GM23248 (cell line): ENCODE measurements at regions not wholly inside any gene's neighbourhood (a gene's known extent, or its start where the extent isn't known, plus 50 kb on each side); places are given as distances from the start of the nearest gene placed in this dataset.

ENCODE experiments used
- DNase-seq: peaks from one replicate; pipeline ENCODE4 v3.0.0-alpha.2; 2015
- H2AFZ ChIP-seq: fragments of 200-600 bp; sonication (generic); 2 replicates; pipeline ENCODE4 v1.6.1; 2016; ENCODE audit warnings: antibody characterized with exemption
- H3F3A ChIP-seq: fragments of 200-600 bp; sonication (generic); 2 replicates; pipeline ENCODE4 v1.6.1; 2016; ENCODE audit warnings: mild to moderate bottlenecking, antibody characterized with exemption, mixed run types; ENCODE audit not compliant: insufficient read depth
- H3K27ac ChIP-seq: fragments of 200-600 bp; sonication (generic); 2 replicates; pipeline ENCODE4 v1.5.1; 2016; ENCODE audit warnings: mild to moderate bottlenecking
- H3K27me3 ChIP-seq: fragments of 200-600 bp; sonication (generic); replicated peaks from 2 replicates; pipeline ENCODE4 v1.6.1; 2016; ENCODE audit warnings: mild to moderate bottlenecking; ENCODE audit not compliant: insufficient read depth
- H3K36me3 ChIP-seq: fragments of 200-600 bp; sonication (generic); 2 replicates; pipeline ENCODE4 v1.6.1; 2016; ENCODE audit warnings: low read depth, mild to moderate bottlenecking
- H3K4me1 ChIP-seq: fragments of 200-600 bp; sonication (generic); 2 replicates; pipeline ENCODE4 v1.6.1; 2016; ENCODE audit warnings: mild to moderate bottlenecking; ENCODE audit not compliant: insufficient read depth
- H3K4me2 ChIP-seq: fragments of 200-600 bp; sonication (generic); one replicate; pipeline ENCODE4 v1.6.1; 2016; ENCODE audit warnings: mild to moderate bottlenecking; ENCODE audit not compliant: unreplicated experiment
- H3K4me3 ChIP-seq: fragments of 200-600 bp; sonication (generic); 2 replicates; pipeline ENCODE4 v1.5.1; 2016; ENCODE audit warnings: mild to moderate bottlenecking
- H3K79me2 ChIP-seq: fragments of 200-600 bp; sonication (generic); 2 replicates; pipeline ENCODE4 v1.6.1; 2016; ENCODE audit warnings: mild to moderate bottlenecking; ENCODE audit not compliant: insufficient read depth
- H3K9ac ChIP-seq: fragments of 200-600 bp; sonication (generic); 2 replicates; pipeline ENCODE4 v1.6.1; 2016; ENCODE audit warnings: mild to moderate bottlenecking
- H3K9me2 ChIP-seq: fragments of 200-600 bp; sonication (generic); 2 replicates; pipeline ENCODE4 v1.6.1; 2016; ENCODE audit warnings: mixed run types, mild to moderate bottlenecking, moderate library complexity; ENCODE audit not compliant: insufficient read depth
- H3K9me3 ChIP-seq: fragments of 200-600 bp; sonication (generic); one replicate; pipeline ENCODE4 v1.6.1; 2017; ENCODE audit warnings: low read depth
- H4K20me1 ChIP-seq: fragments of 200-600 bp; sonication (generic); 2 replicates; pipeline ENCODE4 v1.6.0; 2016; ENCODE audit not compliant: insufficient read depth
- EZH2 ChIP-seq: fragments of 200-600 bp; sonication (generic); IDR thresholded peaks from 2 replicates; pipeline ENCODE4 v1.6.1; 2018; ENCODE audit warnings: antibody characterized with exemption, mild to moderate bottlenecking; ENCODE audit not compliant: insufficient read depth, poor library complexity, severe bottlenecking
- EZH2phosphoT487 ChIP-seq: fragments of 200-600 bp; sonication (generic); IDR thresholded peaks from 2 replicates; pipeline ENCODE4 v1.6.1; 2018; ENCODE audit warnings: antibody characterized with exemption, moderate library complexity, mild to moderate bottlenecking, low read depth; ENCODE audit not compliant: insufficient read depth
- WGBS, 2 experiments: methylation state at CpG; one replicate each; pipeline ENCODE4 v1.1.6; 2015 to 2017; ENCODE audit warnings: low lambda C conversion rate in 2 of 2, low coverage in 1 of 2; ENCODE audit errors: missing lambda C conversion rate in 2 of 2; 5-methylcytosine and 5-hydroxymethylcytosine counted together
- in situ Hi-C: fragments of 300-500 bp; cut with MboI; formaldehyde crosslinking; loops from 2 replicates; pipeline ENCODE4 v1.15.0; 2020

DNA sequence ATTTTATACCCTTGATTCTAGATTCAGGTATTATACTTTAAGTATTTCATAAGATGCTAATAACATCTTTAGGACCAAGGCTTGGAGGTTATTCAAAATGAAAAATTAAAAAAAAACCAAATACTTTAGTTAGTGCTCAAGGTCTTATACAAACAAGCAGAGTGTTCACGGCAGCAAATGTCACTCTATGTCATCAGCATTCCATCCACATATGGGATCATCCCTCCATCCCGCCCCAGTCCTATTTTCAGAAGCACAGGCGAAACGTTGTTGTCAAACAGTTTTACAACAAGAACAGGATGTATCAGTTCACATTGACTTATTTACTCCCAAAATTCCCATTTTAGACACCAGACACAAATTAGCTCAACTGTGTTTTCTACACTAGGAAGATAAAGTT lies 83.7 kb downstream of the DSEL start:
- Histone ChIP-seq H3F3A (peaks cover 20% of the 10 kb centered on the region), H2AFZ (0 out of 2 replicates have a peak overlapping the region, but pooled peaks have one; percentile 14), H3K4me1 (peaks cover 14% of the 10 kb centered on the region), H3K9me2 (no peaks in the 10 kb centered on the region), H3K27me3 (no peaks in the 10 kb centered on the region), H3K36me3 (no peaks in the 10 kb centered on the region), H4K20me1 (no peaks in the 10 kb centered on the region), H3K9me3 (no peaks in the 10 kb centered on the region), H3K27ac (no peak overlapping the region), H3K4me3 (no peak overlapping the region), H3K79me2 (no peaks in the 10 kb centered on the region), H3K4me2 (no peak overlapping the region), H3K9ac (no peak overlapping the region)
- in situ Hi-C loops = no loop called here
- WGBS, 2 experiments = 44 to 51% methylated on average over 4 of the region's 4 CpGs
- peak; percentile 4 for DNase-seq
- no peak for TF ChIP-seq EZH2phosphoT487
- no peak for TF ChIP-seq EZH2

DNA sequence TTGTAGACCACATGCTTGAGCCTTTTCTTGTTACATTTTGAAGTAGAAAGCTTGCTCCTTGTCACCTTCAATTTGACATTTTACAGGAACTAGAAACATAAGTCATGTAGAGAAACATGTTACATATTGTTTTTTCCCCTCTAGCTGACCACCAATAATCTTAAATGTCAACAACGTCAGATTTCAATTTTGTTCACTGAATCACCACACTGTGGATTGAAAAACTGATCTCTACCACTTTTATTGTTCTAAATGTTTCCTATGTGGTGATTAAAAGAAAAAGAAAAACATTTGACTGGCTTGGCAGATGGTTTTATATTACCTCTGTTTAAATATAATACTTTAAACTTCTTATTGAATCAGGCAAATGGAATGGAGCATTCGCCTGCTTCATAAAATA lies 87.7 kb downstream of the DSEL start:
- Histone ChIP-seq H3K4me3 (no peak overlapping the region), H2AFZ (peak overlapping the region; percentile 47; the same call in 1 of the 2 replicates), H3F3A (peaks cover 40% of the 10 kb centered on the region), H3K9me3 (no peaks in the 10 kb centered on the region), H3K27ac (peak overlapping the region; percentile 33), H3K36me3 (no peaks in the 10 kb centered on the region), H3K4me2 (peak overlapping the region; percentile 37), H3K79me2 (no peaks in the 10 kb centered on the region), H3K9me2 (no peaks in the 10 kb centered on the region), H3K9ac (no peak overlapping the region), H3K4me1 (peaks cover 30% of the 10 kb centered on the region), H4K20me1 (no peaks in the 10 kb centered on the region), H3K27me3 (no peaks in the 10 kb centered on the region)
- WGBS, 2 experiments = 14 to 16% methylated on average over 2 of the region's 2 CpGs
- in situ Hi-C loops = no loop called here
- no peak for TF ChIP-seq EZH2
- no peak for TF ChIP-seq EZH2phosphoT487
- peak; percentile 38 for DNase-seq

DNA sequence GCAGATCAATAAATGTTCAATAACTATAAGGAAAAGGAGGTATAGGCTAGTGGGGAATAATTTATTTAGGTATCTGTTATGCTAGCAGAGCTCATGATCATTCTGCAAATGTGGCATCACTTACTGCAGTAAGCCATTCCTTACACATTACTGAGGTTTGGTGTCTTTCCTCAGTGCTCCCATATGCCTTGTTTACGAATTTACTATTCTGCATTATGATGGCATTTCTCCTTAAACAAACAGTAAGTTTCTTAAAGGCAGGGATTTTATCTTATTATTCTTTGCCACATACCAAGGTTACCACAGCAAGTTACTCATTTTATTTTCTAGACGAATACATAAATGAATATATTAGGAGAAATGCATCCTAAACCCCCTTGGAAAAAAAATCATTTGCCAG lies 88.4 kb downstream of the DSEL start:
- Histone ChIP-seq H3K4me3 (no peak overlapping the region), H3K36me3 (no peaks in the 10 kb centered on the region), H3K27me3 (no peaks in the 10 kb centered on the region), H4K20me1 (no peaks in the 10 kb centered on the region), H3K27ac (peak overlapping the region; percentile 33; the same call in 1 of the 2 replicates), H3K9me2 (no peaks in the 10 kb centered on the region), H3K4me2 (peak overlapping the region; percentile 37), H2AFZ (no peak overlapping the region; the same call in 1 of the 2 replicates), H3K9me3 (no peaks in the 10 kb centered on the region), H3K79me2 (no peaks in the 10 kb centered on the region), H3K9ac (no peak overlapping the region), H3K4me1 (peaks cover 30% of the 10 kb centered on the region), H3F3A (peaks cover 40% of the 10 kb centered on the region)
- 29 to 40% methylated on average over 2 of the region's 2 CpGs for WGBS, 2 experiments
- DNase-seq = peak; percentile 36
- TF ChIP-seq EZH2 (no peak), EZH2phosphoT487 (no peak)
- in situ Hi-C loops = no loop called here

DNA sequence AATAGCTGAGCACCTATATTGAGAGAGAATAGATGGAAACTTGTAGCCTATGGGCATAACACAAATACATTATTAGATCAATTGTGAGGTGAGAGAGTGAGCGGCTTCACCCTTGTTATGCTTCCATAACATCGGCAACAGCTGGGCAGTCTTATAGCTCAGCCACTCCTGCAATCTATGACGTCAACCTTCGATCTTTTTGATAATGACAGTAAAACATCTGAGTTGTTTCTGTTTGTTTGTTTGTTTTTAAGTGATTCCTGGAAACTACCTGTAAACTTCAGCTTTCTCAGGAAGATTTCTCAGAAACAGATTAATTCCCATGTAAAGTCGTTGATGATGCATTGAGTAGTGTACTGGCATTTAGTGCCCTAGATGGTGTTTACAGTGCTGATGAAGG lies 90.0 kb downstream of the DSEL start:
- H3K79me2 ChIP-seq = no peaks in the 10 kb centered on the region
- peaks cover 30% of the 10 kb centered on the region for H3K4me1 ChIP-seq
- no peak for DNase-seq
- WGBS, 2 experiments = 91 to 96% methylated on average over 5 of the region's 5 CpGs
- H3K27me3 ChIP-seq = no peaks in the 10 kb centered on the region
- no peak overlapping the region for H3K9ac ChIP-seq
- no peak overlapping the region for H3K4me2 ChIP-seq
- no peaks in the 10 kb centered on the region for H3K9me3 ChIP-seq
- H3K36me3 ChIP-seq = no peaks in the 10 kb centered on the region
- H3F3A ChIP-seq = peaks cover 40% of the 10 kb centered on the region
- TF ChIP-seq EZH2 (no peak), EZH2phosphoT487 (no peak)
- no peak overlapping the region for H3K4me3 ChIP-seq
- in situ Hi-C loops = no loop called here
- 0 out of 2 replicates have a peak overlapping the region, but pooled peaks have one; percentile 29 for H3K27ac ChIP-seq
- H2AFZ ChIP-seq = no peak overlapping the region
- no peaks in the 10 kb centered on the region for H3K9me2 ChIP-seq
- no peaks in the 10 kb centered on the region for H4K20me1 ChIP-seq

DNA sequence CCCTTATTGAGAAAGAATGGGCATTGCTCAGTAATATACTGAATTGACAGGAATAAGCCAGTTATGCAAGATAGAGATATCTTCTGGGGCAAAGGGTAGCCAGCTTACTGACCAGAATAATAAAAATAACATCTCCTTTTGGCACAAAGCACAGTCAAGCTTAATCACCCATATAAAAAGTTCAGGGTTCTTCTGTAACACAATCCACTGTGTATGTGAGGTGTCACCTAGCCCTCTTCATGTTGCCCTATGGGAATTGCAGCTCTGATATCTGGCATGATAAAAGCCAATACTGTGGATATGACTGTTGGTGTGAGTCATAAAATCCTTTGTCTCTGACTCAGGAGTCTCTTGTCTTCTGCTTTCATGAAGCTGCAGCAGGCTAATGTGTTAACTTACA lies 90.8 kb downstream of the DSEL start:
- in situ Hi-C loops = no loop called here
- Histone ChIP-seq H4K20me1 (no peaks in the 10 kb centered on the region), H3K36me3 (no peaks in the 10 kb centered on the region), H3K4me1 (peaks cover 30% of the 10 kb centered on the region), H3K9me3 (no peaks in the 10 kb centered on the region), H3K4me3 (no peak overlapping the region), H3K4me2 (no peak overlapping the region), H3K79me2 (no peaks in the 10 kb centered on the region), H3K27ac (peak overlapping the region; percentile 54), H2AFZ (no peak overlapping the region), H3F3A (peaks cover 40% of the 10 kb centered on the region), H3K9ac (no peak overlapping the region), H3K27me3 (no peaks in the 10 kb centered on the region), H3K9me2 (no peaks in the 10 kb centered on the region)
- TF ChIP-seq EZH2 (no peak), EZH2phosphoT487 (0 out of 2 replicates have a peak, but pooled peaks have one; percentile 43)
- peak; percentile 96 for DNase-seq
